Kidney epithelial cell (primary cell): ENCODE measurements at regions not wholly inside any gene's neighbourhood (a gene's known extent, or its start where the extent isn't known, plus 50 kb on each side); places are given as distances from the start of the nearest gene placed in this dataset.
"Not testable (repeated sequence)": the region's sequence is repeated elsewhere in the genome, so short reads cannot be mapped to it uniquely, and the experiment has no call there.

Experiments
- DNase-seq: peaks from one replicate; pipeline ENCODE4 v3.0.0-alpha.2; 2010; ENCODE audit warnings: low read depth
- H3K27me3 ChIP-seq: 2 replicates; pipeline ENCODE4 v1.6.0; 2011; ENCODE audit warnings: low read length; ENCODE audit not compliant: control insufficient read depth, insufficient read depth
- H3K36me3 ChIP-seq: 2 replicates; pipeline ENCODE4 v1.5.1; 2011; ENCODE audit warnings: low read length; ENCODE audit not compliant: control insufficient read depth, insufficient read depth
- H3K4me3 ChIP-seq: 2 replicates; pipeline ENCODE4 v1.5.1; 2011; ENCODE audit warnings: low read depth, mild to moderate bottlenecking, control low read depth, low read length
- CTCF ChIP-seq: IDR thresholded peaks from 2 replicates; pipeline ENCODE4 v1.5.1; 2011; ENCODE audit warnings: mild to moderate bottlenecking, moderate library complexity, low read length, control low read depth, inconsistent platforms; ENCODE audit not compliant: insufficient read depth, poor library complexity, severe bottlenecking

DNA sequence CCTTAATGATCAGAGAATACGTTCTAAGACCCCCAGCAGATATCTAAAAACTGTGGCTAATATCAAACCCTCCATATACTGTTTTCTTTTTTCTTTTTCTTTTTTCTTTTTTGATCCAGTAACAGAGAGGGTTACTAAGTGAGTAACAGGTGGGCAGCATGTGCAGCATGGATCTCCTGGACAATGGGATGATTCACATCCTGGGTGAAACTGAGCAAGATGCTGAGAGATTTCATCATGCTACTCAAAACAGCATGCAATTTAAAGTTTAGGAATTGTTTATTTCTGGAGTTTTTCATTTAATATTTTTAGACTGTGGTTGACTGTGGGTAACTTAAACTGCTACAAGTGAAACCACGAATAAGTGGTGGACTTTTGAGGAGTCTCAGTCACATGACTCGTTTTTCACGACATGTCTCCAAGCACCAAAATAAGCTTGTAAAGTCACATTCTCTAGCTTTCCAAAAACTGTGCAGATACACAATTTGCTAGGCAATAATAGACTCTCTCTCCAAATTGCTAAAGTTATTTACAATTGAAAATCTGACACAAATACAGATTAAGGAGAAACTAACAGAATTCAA, 716.2 kb downstream of the NXPH1 start:
- Histone ChIP-seq H3K4me3 (no peak overlapping the region), H3K36me3 (no peaks in the 10 kb centered on the region), H3K27me3 (no peaks in the 10 kb centered on the region)
- TF ChIP-seq CTCF = no peak
- DNase-seq = peak; percentile 53

DNA sequence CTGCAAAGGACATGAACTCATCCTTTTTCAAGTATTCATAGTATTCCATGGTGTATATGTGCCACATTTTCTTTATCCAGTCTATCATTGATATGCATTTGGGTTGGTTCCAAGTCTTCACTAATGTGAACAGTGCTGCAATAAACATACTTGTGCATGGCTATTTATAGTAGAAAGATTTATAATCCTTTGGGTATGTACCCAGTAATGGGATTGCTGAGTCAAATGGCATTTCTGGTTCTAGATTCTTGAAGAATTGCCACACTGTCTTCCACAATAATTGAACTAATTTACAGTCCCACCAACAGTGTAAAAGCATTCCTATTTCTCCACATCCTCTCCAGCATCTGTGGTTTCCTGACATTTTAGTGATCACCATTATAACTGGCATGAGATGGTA, 730.3 kb downstream of the NXPH1 start:
- DNase-seq, H3K36me3 ChIP-seq, H3K27me3 ChIP-seq, H3K4me3 ChIP-seq: not testable (repeated sequence)

DNA sequence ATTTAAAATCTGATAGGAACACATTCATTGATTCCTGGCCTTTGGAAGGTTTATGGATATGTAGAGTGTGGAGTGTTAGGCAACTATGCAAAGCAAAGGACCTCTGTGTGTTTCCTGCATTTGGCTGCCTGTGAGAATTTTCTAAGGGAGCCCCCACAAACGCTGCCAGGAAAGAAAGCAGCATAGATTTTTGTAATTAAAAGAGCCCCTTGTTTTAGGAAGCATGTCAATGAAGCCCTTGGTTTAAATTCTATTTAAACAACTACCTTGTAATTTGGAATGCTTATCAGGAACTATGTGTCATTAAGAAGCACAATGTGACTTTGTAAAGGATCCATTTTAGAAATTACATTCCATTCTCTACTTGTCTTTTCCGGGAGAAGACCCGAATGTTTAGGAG, 742.5 kb downstream of the NXPH1 start:
- H3K4me3 ChIP-seq = no peak overlapping the region
- TF ChIP-seq CTCF = no peak
- no peaks in the 10 kb centered on the region for H3K36me3 ChIP-seq
- no peak for DNase-seq
- no peaks in the 10 kb centered on the region for H3K27me3 ChIP-seq

GRCh38 chr7:9181356-9181755, 747.9 kb downstream of the NXPH1 start:
- Histone ChIP-seq H3K4me3 (no peak overlapping the region), H3K27me3 (no peaks in the 10 kb centered on the region), H3K36me3 (no peaks in the 10 kb centered on the region)
- DNase-seq = peak; percentile 12
- no peak for TF ChIP-seq CTCF

GRCh38 chr7:9186730-9187129, 753.3 kb downstream of the NXPH1 start:
- Histone ChIP-seq H3K36me3 (no peaks in the 10 kb centered on the region), H3K4me3 (no peak overlapping the region), H3K27me3 (no peaks in the 10 kb centered on the region)
- no peak for DNase-seq
- TF ChIP-seq CTCF = no peak

DNA sequence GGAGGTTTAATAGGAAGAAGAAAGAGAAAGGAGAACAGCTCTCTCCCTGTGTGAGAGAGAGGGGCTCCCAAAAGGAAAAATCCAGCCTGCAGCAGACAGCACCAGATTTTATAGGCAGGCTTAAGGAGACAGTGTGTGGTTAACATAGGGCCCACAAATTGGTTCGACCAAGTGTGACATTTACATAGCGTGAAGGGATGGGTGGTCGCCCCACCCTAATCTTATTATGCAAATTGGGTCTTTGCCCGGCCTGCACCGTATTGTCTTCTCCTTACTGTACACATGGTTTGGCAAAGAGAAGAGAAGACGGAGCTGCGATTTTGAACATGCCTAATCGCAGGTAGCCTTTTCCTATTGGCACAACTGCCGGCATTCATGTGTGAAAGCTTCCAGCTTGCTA, 756.3 kb downstream of the NXPH1 start:
- no peak overlapping the region for H3K4me3 ChIP-seq
- H3K27me3 ChIP-seq = no peaks in the 10 kb centered on the region
- no peak for DNase-seq
- H3K36me3 ChIP-seq = no peaks in the 10 kb centered on the region
- TF ChIP-seq CTCF = no peak

DNA sequence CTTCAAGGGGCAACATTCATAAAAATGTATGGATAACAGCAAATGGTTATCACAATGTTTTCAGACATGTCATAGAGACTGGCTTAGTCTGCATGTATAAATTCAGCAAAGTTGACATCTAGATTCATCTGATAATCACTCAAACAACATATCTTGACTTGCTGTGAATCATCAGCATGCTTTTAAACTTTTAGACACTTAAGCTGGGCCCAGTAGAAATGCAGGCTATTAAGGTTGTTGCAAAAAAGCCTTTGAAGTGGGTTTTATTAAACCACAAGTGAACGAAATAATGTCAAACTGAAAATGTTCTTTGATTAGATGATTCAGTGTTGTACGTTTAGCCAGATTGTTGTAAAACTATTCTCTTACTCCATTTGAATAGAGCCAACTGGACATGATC, 759.6 kb downstream of the NXPH1 start:
- DNase-seq = peak; percentile 37
- no peak for TF ChIP-seq CTCF
- no peaks in the 10 kb centered on the region for H3K27me3 ChIP-seq
- H3K36me3 ChIP-seq = no peaks in the 10 kb centered on the region
- no peak overlapping the region for H3K4me3 ChIP-seq
